Stimulated activated CD8-positive, alpha-beta memory T cell treated with anti-CD3 and anti-CD28 coated beads, Interleukin-2, amount 100 ng/mL, for 1 hour (primary cell): ENCODE measurements at regions not wholly inside any gene's neighbourhood (a gene's known extent, or its start where the extent isn't known, plus 50 kb on each side); places are given as distances from the start of the nearest gene placed in this dataset.

Experiments used
- DNase-seq, 2 donors: peaks; one replicate each; pipeline ENCODE4 v3.0.0-alpha.2; 2020; ENCODE audit warnings: low read depth in 2 of 2

DNA sequence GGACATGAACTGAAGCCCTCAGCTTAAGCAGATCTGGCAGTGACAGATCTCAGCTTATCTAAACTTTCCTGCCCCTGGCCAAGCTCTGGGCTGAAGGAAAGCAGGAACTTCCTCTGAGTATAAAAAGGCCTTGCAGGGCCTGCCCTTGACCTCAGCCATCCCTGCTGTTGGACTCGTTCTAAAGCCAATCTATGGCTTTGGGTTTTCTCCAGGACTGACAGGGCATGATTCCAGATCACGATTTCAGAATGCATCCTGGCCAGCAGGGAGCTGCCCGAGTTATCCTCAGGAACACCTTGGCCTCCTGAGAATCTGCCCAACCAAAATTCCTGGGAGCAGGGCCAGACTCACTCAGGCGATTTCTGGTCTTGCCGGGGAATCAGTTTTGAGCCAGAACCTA is 502.7 kb downstream of the TLE4 start:
- no peak for DNase-seq

- no peak for DNase-seq
Measured at GRCh38 chr9:80072451-80072850, 500.7 kb downstream of the TLE4 start.

DNA sequence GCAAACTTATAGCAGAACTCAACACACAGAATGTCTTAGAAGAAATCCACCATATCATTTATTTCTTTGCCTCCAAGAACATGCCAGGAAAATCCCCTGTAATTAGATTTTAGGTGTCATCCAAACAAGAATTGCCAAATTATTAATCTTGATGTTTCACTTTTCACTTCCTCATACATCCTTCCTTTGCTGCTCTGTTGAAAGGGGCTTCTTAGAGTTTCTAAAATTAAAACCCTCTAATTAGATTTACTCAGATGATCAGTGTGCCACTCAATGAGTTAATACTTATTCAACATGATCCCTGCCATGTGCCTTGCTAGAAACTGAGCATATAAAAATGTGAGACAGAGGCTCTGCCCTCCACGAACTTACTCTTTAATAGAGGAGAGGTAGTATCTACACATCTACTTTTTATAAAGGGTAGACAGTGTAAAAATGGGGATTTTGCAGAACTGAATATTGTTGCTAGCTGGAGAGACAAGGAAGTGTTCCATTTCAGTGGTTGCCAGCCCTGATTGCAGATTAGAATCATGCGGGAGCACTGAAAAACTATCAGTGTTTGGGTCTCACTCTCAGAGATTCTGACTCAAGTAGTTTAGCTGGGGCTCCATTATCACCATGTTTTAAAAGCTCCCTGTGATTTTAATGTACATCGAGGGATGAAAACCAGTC is 498.4 kb downstream of the TLE4 start:
- DNase-seq: no peak

- DNase-seq: no peak
Measured at GRCh38 chr9:80066931-80067330, 495.2 kb downstream of the TLE4 start.

- no peak for DNase-seq
Measured at GRCh38 chr9:80062567-80062966, 490.8 kb downstream of the TLE4 start.

GRCh38 chr9:80061940-80062339 is 490.2 kb downstream of the TLE4 start:
- no peak for DNase-seq

DNA sequence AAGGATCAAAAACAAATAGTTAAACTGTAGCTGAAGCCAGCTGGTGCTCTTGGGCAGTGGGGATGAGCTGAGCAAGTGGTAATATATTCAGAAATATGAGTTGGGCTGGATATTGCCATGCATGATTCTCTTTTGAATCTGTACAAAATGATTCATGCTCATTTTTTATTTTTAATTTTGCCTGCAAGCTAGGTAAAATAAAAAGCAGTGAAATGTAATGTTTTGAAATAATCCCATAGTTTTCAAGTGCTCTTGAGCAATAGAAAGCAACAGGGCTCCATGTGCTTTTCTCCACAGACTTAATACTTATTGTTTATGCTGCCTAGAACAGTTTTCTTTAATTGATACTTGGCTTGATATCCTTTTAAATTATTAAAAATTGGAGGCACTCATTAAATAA is 489.3 kb downstream of the TLE4 start:
- DNase-seq: no peak

DNA sequence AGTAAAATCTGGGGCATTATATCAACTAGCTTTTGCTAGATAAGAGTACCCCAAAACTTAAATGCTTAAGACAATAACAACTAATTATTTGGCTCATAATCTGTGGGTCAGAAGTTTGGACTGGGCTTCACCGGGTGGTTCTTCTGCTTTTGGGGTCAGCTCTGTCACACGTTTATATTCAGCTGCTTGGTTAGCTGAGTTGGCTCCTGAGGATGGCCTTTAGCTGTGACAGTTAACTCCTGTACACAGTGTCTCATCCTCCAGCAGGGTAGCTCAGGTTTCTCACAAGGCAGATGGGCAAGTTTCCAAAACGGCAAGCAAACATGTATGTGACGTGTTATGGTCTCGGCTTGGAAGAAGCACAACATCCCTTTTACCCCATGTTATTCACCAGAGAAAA is 488.2 kb downstream of the TLE4 start:
- DNase-seq: no peak

- DNase-seq: no peak
Measured at GRCh38 chr9:80059191-80059590, 487.4 kb downstream of the TLE4 start.

DNA sequence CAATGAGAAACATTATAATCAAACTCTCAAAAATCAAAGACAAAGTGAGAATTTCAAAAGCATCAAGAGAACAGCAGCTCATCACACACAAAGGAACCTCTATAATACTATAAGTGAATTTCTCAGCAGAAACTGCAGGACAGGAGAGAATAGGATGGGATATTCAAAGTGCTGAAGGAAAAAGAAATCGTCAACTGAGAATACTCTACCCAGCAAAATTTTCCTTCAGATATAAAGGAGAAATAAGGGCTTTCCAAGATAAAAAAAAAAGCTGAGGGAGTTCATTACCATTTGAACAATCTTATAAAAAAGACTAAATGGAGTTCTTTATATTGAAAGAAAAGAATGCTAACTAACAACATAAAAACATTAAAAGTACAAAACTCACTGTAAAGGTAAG is 481.1 kb downstream of the TLE4 start:
- no peak for DNase-seq

GRCh38 chr9:80049096-80049782 is 477.5 kb downstream of the TLE4 start:
- DNase-seq: no peak

GRCh38 chr9:80046481-80046880 is 474.7 kb downstream of the TLE4 start:
- no peak for DNase-seq

DNA sequence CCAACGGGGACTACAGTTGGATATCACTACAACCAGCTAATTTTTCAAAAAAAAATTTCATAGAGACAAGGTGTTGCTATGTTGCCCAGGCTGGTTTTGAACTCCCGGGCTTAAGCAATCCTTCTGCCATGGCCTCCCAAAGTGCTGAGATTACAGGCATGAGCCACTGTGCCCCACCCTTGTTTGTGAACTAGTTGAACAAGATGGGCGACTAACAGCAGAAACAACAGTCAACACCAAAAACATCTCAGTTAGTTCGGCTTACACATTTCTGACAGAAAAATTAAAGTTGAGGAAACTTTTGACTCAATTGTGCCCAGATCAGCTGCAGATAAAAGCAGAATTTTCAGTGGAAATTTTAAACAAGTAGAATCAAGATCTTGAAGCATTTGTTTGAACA is 470.1 kb downstream of the TLE4 start:
- DNase-seq: no peak

DNA sequence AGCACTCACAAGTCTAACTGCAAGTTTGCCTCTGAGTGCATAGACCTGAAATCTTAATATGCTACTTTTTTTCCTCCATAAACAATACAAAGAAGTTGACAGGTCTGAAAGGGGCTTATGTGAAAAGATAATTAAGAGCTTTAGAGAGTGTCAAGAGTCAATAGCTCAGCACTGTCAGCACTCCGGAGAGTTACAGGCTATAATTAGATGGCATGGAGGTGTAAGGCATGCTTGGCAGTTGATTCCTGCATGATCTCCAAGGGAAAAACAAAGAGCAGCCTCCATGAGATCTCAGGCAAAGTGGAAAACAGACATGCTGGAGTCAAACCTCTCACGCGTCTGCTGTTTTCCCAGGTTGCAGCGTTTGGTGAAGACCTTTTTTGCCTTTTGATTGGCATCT is 468.7 kb downstream of the TLE4 start:
- no peak for DNase-seq

- DNase-seq: no peak
Measured at GRCh38 chr9:80030801-80031200, 459.0 kb downstream of the TLE4 start.

- no peak for DNase-seq
Measured at GRCh38 chr9:80028501-80028900, 456.7 kb downstream of the TLE4 start.

DNA sequence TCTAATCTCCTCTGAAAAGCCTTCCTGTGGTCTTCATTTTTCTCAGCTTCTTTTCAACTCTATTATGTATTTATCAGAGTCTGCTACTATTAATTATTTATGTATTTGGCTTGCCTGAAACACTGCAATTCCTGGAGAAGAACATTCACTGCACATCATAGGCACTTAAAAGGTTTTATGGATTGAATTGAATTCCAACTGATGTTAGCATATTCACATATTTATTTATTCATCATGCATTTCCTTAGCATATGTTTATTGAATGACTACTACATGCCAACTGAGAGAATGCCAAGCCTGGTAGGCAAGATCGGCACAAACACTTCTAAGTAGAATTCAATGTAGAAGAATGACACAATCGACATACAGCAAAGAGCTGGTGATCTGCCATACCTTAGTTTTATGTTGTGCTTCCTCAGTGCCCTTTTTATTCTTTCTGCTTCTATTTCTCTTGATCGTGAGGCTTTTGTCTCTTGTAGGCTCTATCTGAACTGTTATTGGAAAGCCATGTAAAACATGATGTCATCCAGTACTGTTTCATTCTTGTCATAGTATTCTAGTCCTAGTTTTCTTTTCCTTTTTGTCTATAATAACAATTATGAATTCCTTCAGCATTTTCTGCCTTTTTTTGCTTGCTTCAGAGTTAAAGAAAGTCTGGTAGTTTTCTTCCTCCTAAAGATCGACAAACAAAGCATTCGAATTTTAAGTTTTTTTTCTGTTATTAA is 454.2 kb downstream of the TLE4 start:
- DNase-seq: no peak

DNA sequence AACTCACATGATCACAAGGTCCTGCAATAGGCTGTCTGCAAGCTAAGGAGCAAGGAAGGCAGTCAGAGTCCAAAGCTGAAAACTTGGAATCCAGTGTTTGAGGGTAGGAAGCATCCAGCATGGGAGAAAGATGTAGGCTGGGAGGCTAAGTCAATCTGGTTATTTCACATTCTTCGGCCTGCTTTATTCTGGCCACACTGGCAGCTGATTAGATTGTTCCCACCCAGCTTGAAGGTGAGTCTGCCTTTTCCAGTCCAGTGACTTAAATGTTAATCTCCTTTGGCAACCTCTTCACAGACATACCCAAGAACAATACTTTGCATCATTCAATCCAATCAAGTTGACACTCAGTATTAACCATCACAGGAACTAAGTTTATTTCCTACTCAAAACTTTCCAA is 453.4 kb downstream of the TLE4 start:
- no peak for DNase-seq

GRCh38 chr9:80020530-80020929 is 448.8 kb downstream of the TLE4 start:
- DNase-seq: no peak

DNA sequence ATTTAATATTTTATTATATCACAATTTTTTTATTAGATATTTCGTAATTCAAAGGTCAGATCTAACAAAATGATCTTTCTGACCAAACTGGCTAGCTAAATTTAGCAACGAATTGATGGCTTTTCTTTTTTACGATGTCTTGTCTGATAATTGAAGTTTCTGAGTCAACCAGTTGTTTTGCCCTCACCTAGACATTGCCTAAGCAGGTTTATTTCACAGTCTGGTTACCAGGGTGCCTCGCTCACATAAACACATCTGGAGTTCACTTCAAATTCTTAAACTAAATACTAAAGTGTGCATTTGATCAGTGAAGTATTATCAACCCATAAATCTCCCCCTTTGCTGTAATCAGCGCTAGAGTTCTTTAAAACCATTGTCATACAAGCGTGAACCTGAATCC is 448.3 kb downstream of the TLE4 start:
- no peak for DNase-seq

DNA sequence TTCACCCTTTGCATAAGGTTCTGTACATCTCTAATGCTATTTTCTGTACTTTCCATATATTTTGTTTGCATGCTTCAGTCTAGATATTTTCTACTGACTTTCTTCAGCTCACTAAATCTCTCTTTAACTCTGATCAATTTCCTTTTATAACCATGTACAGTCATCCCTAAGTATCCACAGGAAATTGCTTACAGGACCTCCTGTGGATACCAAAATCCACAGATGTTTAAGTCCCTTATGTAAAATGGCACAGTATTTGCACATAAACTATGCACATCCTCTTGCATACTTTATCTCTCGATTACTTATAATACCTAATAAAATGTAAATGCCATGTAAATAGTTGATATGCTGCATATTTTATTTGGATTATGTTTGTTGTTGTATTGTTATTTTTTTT is 442.1 kb downstream of the TLE4 start:
- DNase-seq: no peak

- DNase-seq: no peak
Measured at GRCh38 chr9:80012557-80013330, 441.0 kb downstream of the TLE4 start.
